ENCODE measurements at regions not wholly inside any gene's neighbourhood (a gene's known extent, or its start where the extent isn't known, plus 50 kb on each side); places are given as distances from the start of the nearest gene placed in this dataset.

GRCh38 chr4:138692411-138692810 is 323.2 kb upstream of the NOCT start:
- TF ChIP-seq CTCF (conservative IDR thresholded peaks at IDR 0.05; ENCODE audit: low read length) (no peak), EZH2phosphoT487 (IDR thresholded peaks at IDR 0.05; ENCODE audit: borderline replicate concordance) (no peak)
